GM21717 (cell line): ENCODE measurements at regions not wholly inside any gene's neighbourhood (a gene's known extent, or its start where the extent isn't known, plus 50 kb on each side); places are given as distances from the start of the nearest gene placed in this dataset.

Experiments
- ATAC-seq: cut with Tn5 transposase; IDR thresholded peaks from one replicate; pipeline ENCODE4 v1.9.1; 2021; ENCODE audit warnings: mild to moderate bottlenecking, moderate library complexity; ENCODE audit not compliant: unreplicated experiment

GRCh38 chr6:54632984-54633565 lies 213.5 kb upstream of the FAM83B start:
- no peak for ATAC-seq

- ATAC-seq = no peak
These were observed 213.0 kb upstream of the FAM83B start for GRCh38 chr6:54633601-54634000.

- no peak for ATAC-seq
These were observed 205.7 kb upstream of the FAM83B start for GRCh38 chr6:54640911-54641310.

- ATAC-seq = no peak
These were observed 200.3 kb upstream of the FAM83B start for GRCh38 chr6:54646069-54646950.

DNA sequence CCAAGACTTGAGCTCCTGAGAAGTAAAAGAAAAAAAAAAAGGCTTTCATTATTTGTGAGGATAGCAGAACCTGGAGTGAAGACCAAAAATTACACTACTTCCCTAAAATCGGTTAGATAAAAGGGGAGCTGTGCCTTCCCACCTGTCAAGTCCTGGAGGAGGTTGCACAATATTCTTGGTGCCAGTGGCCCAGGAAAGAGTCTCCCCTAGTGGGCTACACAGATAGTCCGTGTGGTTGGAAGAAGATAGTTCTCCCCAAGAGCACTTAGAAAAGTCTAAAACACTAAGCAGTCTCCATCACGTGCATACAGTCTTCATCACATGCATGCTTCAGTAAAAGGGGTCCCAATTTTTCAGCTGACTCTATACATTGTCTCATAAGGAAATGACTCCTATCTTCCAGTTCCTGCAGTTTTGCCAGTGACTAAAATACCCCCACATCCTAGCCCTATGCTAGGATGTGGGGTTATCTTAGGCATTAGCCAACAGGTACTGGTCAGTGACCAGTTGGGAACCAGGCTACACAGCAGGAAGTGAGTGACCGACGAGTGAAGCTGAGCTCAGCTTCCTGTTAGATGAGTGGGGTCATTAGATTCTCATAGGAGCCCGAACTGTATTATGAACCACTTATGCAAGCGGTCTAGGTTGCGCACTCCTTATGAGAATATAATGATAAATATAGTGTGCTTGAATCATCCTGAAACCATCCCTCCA lies 199.5 kb upstream of the FAM83B start:
- ATAC-seq = no peak

GRCh38 chr6:54654381-54654780 lies 192.2 kb upstream of the FAM83B start:
- no peak for ATAC-seq

DNA sequence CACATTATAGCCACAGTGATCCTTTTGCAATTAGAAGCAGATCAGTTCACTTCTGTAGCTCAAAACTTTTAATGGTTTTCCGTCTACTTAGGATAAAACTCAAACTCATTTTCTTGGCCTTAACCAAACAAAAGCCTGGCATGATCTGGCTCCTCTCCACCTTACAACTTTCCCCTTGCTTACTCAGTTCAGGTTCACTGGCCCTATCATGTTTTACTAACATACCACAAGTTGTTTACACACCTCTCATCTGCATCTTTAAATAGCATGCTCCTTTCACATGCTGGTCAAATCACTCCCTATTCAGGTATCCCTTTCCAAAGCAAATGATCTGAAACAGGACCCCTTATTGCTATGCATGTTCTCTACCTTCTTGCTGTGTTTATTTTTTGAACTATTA lies 191.4 kb upstream of the FAM83B start:
- ATAC-seq = no peak

GRCh38 chr6:54665278-54665677 lies 181.3 kb upstream of the FAM83B start:
- no peak for ATAC-seq

DNA sequence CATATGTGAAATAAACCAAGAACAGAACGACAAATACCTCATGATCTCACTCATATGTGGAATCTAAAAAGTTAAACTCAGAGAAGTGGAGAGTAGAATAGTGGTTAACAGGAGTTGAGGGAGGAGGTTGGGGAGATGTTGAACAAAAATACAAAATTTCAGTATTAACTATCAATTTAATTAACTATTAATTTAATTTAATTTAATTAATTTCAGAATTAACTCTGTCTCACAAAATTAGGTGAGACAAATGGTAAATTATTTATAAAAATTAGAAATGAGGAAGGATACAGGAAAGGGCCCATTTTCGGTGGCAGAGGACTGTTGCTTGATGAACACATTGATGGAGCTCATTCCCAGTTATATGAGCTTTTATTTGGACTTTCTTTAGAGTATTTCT lies 166.0 kb upstream of the FAM83B start:
- ATAC-seq = no peak

GRCh38 chr6:54681267-54681666 lies 165.3 kb upstream of the FAM83B start:
- peak; percentile 54 for ATAC-seq

DNA sequence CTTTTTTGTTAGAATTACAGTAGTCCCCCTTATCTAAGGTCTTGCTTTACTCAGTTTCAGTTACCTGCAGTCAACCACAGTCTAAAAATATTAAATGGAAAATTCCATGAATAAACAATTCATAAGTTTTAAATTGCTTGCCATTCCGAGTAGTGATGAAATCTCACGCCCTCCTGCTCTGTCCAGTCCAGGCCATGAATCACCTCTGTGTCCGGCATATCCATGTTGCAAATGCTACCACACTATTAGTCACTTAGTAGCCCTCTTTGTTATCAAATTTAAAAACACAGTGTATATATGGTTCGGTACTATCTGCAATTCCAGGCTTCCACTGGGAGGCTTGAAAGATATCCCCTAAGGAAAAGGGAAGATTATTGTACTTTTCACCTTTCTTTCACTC lies 164.6 kb upstream of the FAM83B start:
- no peak for ATAC-seq

GRCh38 chr6:54689620-54690019 lies 157.0 kb upstream of the FAM83B start:
- no peak for ATAC-seq

- no peak for ATAC-seq
These were observed 156.0 kb upstream of the FAM83B start for GRCh38 chr6:54690596-54690995.

GRCh38 chr6:54694928-54695532 lies 151.5 kb upstream of the FAM83B start:
- no peak for ATAC-seq

GRCh38 chr6:54695815-54696214 lies 150.8 kb upstream of the FAM83B start:
- no peak for ATAC-seq

- no peak for ATAC-seq
These were observed 149.1 kb upstream of the FAM83B start for GRCh38 chr6:54697424-54697823.

GRCh38 chr6:54698974-54699373 lies 147.6 kb upstream of the FAM83B start:
- ATAC-seq = peak; percentile 84

DNA sequence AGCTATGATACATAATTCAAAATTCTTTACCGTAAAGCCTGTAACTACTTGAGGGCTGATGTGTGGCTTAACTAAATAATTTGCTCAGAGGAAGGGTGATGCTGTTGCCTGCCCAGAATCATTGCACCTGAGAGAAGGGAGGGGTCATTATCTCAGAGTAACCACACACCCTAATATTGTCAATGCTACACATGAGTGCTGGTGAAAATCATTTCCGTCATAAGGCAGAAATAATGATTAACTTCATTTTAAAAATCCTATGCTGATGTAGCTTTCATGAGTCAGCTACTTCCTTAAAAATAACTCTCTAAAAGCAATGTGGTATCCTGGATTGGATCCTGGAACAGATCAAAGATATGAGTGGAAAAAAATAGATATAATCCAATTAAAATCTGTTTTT lies 146.4 kb upstream of the FAM83B start:
- ATAC-seq = no peak

DNA sequence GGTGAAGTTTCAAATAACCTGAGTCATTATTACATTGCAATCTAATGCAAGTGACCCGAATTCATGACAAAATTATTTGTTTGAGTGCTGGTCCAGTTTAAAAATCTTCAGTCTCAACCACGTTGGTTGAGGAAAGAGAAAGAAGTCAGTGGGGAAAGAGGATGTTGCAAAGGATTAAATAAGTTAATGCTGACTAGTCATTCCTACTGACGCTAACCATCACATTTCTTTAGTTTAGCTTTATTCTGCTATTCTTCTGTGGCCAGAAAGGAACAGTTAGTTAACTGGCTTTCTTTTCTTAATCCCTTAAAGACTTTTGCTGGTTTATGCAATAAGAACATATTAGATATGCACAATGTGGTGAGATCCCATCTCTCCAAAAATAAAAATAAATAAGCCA lies 143.8 kb upstream of the FAM83B start:
- no peak for ATAC-seq

DNA sequence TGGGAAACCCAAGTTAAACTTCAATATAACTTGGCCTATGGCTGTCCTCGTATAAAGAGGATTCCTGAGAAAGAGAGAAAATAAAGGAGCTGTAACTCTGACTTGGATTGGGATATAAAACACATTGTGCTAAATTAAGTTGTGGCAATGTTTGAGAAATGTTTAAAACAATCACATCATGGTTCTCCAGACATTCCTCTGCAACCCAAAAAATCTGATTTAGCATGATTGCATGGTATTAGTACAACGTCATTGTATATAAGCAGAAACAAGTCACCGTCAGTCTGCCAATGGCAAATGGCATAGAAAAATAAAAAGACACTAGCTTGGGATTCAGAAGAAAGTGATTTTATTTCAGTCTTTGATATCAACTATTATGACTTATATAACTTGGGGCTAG lies 140.2 kb upstream of the FAM83B start:
- no peak for ATAC-seq

DNA sequence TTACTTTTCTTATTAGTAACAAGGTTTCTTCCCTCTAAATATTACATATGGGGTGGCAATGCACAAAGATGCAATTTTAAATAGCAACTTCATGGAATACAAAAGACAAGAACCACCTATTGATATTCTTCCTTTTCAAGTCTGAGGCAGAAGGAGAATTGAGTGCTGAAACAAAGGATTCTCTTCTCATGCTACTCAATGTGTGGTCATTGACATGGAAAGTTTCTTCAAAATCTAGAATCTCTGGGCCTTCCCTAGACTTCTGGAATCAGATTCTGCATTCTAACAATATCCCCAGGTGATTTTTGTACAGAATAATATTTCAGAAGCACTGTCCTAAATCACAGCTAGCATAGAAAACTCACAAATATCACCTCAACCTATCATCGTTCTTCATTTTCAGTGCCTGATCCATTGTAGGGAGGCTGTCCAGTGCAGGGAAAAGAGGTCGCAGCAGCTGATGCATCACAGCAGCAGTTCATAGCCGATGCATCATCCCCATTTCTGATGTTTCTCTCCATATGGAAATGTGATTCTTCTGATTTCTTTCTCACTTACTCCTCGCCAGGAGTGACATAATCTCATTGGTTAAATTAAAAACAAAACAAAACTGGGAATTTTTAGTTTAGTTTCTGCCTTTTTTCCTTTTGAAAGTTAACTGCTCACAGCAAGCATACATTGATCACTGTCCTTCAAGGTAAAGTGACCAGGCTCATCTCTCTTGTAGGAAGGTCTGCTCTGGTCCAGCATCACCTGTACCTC lies 139.5 kb upstream of the FAM83B start:
- ATAC-seq = no peak
